IPS DF 6.9 (cell line): ENCODE measurements at regions not wholly inside any gene's neighbourhood (a gene's known extent, or its start where the extent isn't known, plus 50 kb on each side); places are given as distances from the start of the nearest gene placed in this dataset.
A peak's percentile ranks its signal among the peaks of the same experiment; 100 is the strongest.

Experiments used
- DNase-seq: peaks from one replicate; pipeline ENCODE4 v3.0.0-alpha.2; 2013; ENCODE audit warnings: low read depth, low spot score
- H3K27ac ChIP-seq: one replicate; pipeline ENCODE4 v1.5.1; 2013; ENCODE audit warnings: low read length, control low read depth
- H3K27me3 ChIP-seq: 2 replicates; pipeline ENCODE4 v1.6.1; 2013; ENCODE audit warnings: mild to moderate bottlenecking, low read length; ENCODE audit not compliant: control insufficient read depth, insufficient read depth
- H3K36me3 ChIP-seq: 2 replicates; pipeline ENCODE4 v1.6.1; 2013; ENCODE audit warnings: low read length; ENCODE audit not compliant: control insufficient read depth, insufficient read depth
- H3K4me1 ChIP-seq: 2 replicates; pipeline ENCODE4 v1.6.1; 2013; ENCODE audit warnings: low read length; ENCODE audit not compliant: control insufficient read depth, insufficient read depth
- H3K4me3 ChIP-seq: 2 replicates; pipeline ENCODE4 v1.5.1; 2013; ENCODE audit warnings: mild to moderate bottlenecking, low read length
- H3K9me3 ChIP-seq: 2 replicates; pipeline ENCODE4 v1.6.1; 2013; ENCODE audit warnings: low read length, inconsistent platforms; ENCODE audit not compliant: control insufficient read depth, insufficient read depth
- WGBS: extraction: QIAGEN DNeasy Blood & Tissue Kit; methylation state at CpG from one replicate; pipeline ENCODE4 v1.1.7; 2013; ENCODE audit warnings: mixed read lengths, missing lambda C conversion rate; ENCODE audit not compliant: insufficient read length, insufficient coverage; 5-methylcytosine and 5-hydroxymethylcytosine counted together

DNA sequence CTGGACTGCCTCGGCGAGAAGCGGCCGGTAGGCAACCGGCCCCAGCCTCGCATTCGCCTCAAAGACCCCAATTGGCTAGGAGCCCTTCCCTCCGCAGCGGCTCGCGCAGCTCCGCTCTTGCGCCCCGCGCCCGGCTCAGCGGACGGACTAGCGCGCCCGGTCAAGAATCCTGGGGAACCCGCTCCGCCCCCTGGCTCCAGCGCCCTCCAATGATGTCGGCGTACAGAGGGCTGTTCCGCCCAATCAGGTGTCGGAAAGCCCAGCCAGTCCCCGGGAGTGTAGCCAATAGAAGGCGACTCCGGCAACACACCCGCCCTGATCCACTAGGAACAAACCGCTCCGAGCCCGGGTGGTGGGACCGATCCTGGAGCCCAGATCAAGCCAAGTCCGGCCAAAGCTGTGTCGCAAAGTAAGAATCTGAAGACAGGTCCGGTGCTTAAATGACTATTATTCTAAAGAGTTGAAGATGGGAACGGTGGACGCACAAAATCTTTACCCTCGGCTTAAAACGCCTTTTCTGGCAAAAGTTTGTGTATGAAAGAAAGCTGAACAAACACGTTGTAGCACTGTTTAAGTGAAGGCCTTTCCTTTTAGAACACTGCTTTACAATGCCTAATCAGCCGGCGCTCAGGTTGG lies 132.2 kb downstream of the OGFRL1 start:
- H3K4me1 ChIP-seq, result no peaks in the 10 kb centered on the region
- no peaks in the 10 kb centered on the region for H3K27me3 ChIP-seq
- peak; percentile 81 for DNase-seq
- no peaks in the 10 kb centered on the region for H3K9me3 ChIP-seq
- H3K27ac ChIP-seq, result no peak overlapping the region
- H3K4me3 ChIP-seq, result peak overlapping the region; percentile 77
- H3K36me3 ChIP-seq, result no peaks in the 10 kb centered on the region
- WGBS, result no CpG with 5 or more reads among the region's 46 CpGs

DNA sequence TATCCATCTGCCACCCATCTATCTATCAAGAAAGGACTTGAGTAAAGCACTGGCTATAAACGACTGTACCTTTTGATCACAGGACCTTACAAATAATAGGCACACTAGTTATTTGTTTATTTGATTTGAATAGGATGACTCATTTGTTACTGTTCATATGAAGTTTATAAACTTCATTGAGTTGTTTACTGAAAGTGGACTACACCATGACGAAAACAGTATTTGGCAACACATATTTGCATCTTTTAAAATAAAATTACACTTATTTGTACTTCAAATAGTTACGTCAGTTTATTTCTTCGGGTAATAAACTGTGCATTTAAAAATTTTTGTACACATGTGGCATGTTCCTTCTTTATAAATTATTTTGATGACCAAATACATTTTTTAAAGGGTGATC lies 133.0 kb downstream of the OGFRL1 start:
- H3K36me3 ChIP-seq, result no peaks in the 10 kb centered on the region
- H3K27me3 ChIP-seq, result no peaks in the 10 kb centered on the region
- no peaks in the 10 kb centered on the region for H3K4me1 ChIP-seq
- H3K4me3 ChIP-seq, result no peak overlapping the region
- no peaks in the 10 kb centered on the region for H3K9me3 ChIP-seq
- H3K27ac ChIP-seq, result no peak overlapping the region
- no peak for DNase-seq
- no CpG with 5 or more reads among the region's 4 CpGs for WGBS

GRCh38 chr6:71430018-71430417 lies 141.4 kb downstream of the OGFRL1 start:
- no CpG with 5 or more reads among the region's 3 CpGs for WGBS
- DNase-seq, result no peak
- no peak overlapping the region for H3K27ac ChIP-seq
- H3K4me3 ChIP-seq, result no peak overlapping the region
- no peaks in the 10 kb centered on the region for H3K4me1 ChIP-seq
- no peaks in the 10 kb centered on the region for H3K36me3 ChIP-seq
- H3K9me3 ChIP-seq, result no peaks in the 10 kb centered on the region
- no peaks in the 10 kb centered on the region for H3K27me3 ChIP-seq

- H3K27me3 ChIP-seq, result no peaks in the 10 kb centered on the region
- no peak overlapping the region for H3K4me3 ChIP-seq
- no peaks in the 10 kb centered on the region for H3K4me1 ChIP-seq
- no peaks in the 10 kb centered on the region for H3K36me3 ChIP-seq
- no peak overlapping the region for H3K27ac ChIP-seq
- no peaks in the 10 kb centered on the region for H3K9me3 ChIP-seq
- DNase-seq, result no peak
These were observed 144.8 kb downstream of the OGFRL1 start for GRCh38 chr6:71433441-71433840.

- Histone ChIP-seq H3K36me3 (no peaks in the 10 kb centered on the region), H3K27me3 (no peaks in the 10 kb centered on the region), H3K27ac (no peak overlapping the region), H3K4me1 (no peaks in the 10 kb centered on the region), H3K9me3 (no peaks in the 10 kb centered on the region), H3K4me3 (no peak overlapping the region)
- no peak for DNase-seq
- no CpG with 5 or more reads among the region's 4 CpGs for WGBS
These were observed 155.6 kb downstream of the OGFRL1 start for GRCh38 chr6:71444222-71444621.

- Histone ChIP-seq H3K36me3 (no peaks in the 10 kb centered on the region), H3K9me3 (no peaks in the 10 kb centered on the region), H3K27me3 (no peaks in the 10 kb centered on the region), H3K4me1 (no peaks in the 10 kb centered on the region), H3K27ac (no peak overlapping the region), H3K4me3 (no peak overlapping the region)
- DNase-seq, result no peak
- WGBS, result no CpG with 5 or more reads among the region's 2 CpGs
These were observed 157.4 kb downstream of the OGFRL1 start for GRCh38 chr6:71446057-71446456.

- DNase-seq, result no peak
- no peaks in the 10 kb centered on the region for H3K27me3 ChIP-seq
- no peaks in the 10 kb centered on the region for H3K36me3 ChIP-seq
- H3K27ac ChIP-seq, result no peak overlapping the region
- H3K4me1 ChIP-seq, result no peaks in the 10 kb centered on the region
- no peak overlapping the region for H3K4me3 ChIP-seq
- no peaks in the 10 kb centered on the region for H3K9me3 ChIP-seq
- WGBS, result no CpG with 5 or more reads among the region's 4 CpGs
These were observed 157.9 kb downstream of the OGFRL1 start for GRCh38 chr6:71446470-71446869.

DNA sequence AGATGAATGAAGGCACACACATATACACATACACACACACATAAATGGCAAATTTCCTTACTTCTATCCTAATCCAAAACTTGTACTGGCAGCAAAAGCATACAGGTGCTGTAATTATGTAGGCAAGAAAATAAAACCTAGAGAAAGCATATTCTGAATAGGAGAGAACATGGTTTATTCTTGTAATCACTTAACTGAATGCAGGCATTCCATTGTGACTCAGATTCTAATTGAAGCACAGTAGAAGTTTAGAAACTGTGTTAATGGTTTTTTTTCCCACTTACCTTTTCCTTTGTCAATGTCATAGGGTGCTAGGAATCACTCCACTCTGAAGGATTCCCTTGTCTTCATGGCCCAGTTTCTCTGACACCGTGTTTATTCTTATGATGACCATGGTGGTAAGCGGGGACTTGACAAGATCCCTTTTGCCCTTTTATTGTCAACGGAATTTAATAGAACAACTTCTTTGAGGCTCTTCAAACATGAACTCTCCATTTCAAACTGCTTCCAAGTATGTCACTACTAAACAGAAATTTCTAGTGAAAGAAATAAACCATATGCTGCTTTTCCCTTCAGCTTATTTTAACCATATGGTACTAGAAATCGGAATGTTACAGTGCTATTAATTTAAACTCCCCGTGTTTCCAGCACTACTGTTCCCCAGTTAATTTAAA lies 164.2 kb downstream of the OGFRL1 start:
- no peaks in the 10 kb centered on the region for H3K4me1 ChIP-seq
- no peaks in the 10 kb centered on the region for H3K9me3 ChIP-seq
- H3K27ac ChIP-seq, result no peak overlapping the region
- H3K27me3 ChIP-seq, result no peaks in the 10 kb centered on the region
- no peak overlapping the region for H3K4me3 ChIP-seq
- no peaks in the 10 kb centered on the region for H3K36me3 ChIP-seq
- WGBS, result no CpG with 5 or more reads among the region's 5 CpGs
- no peak for DNase-seq

DNA sequence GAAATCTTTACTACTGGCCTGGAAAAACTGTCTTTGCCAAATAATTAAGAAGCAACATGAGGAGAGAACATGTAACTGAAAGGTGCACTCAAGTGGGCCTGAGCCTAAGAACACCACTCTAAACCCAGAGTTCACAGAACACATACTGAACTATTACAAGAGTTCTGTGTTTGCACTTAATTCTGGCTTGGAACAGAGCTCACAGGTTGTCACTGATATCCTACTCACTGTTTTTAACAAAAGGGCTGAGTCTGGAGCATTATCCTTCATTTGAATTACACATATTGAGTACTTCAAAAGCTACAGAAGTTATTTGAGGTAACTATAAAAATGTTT lies 164.7 kb downstream of the OGFRL1 start:
- H3K27me3 ChIP-seq, result no peaks in the 10 kb centered on the region

DNA sequence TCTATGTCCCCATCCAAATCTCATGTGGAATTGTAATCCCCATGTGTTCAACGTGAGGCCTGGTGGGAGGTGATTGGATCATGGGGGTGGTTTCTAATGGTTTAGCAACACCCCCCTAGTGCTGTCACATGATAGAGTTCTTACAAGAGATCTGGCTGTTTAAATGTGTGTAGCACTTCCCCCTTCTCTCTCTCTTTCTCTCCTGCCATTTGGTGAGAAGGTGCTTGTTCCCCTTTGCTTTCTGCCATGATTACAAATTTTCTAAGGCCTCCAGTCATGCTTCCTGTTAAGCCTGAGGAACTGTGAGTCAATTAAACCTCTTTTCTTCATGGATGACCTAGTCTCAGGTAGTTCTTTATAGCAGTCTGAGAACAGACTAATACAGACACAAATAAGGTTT lies 165.4 kb downstream of the OGFRL1 start:
- no CpG with 5 or more reads among the region's 1 CpG for WGBS
- Histone ChIP-seq H3K27me3 (no peaks in the 10 kb centered on the region), H3K36me3 (no peaks in the 10 kb centered on the region), H3K27ac (no peak overlapping the region), H3K9me3 (no peaks in the 10 kb centered on the region), H3K4me3 (no peak overlapping the region), H3K4me1 (no peaks in the 10 kb centered on the region)
- DNase-seq, result no peak

More for the DNA sequence above, 164.7 kb downstream of the OGFRL1 start:
- no peaks in the 10 kb centered on the region for H3K9me3 ChIP-seq
- no peak for DNase-seq
- H3K4me1 ChIP-seq, result no peaks in the 10 kb centered on the region
- H3K27ac ChIP-seq, result no peak overlapping the region
- H3K4me3 ChIP-seq, result no peak overlapping the region
- no peaks in the 10 kb centered on the region for H3K36me3 ChIP-seq

- DNase-seq, result no peak
- WGBS, result no CpG with 5 or more reads among the region's 1 CpG
- Histone ChIP-seq H3K27me3 (no peaks in the 10 kb centered on the region), H3K36me3 (no peaks in the 10 kb centered on the region), H3K9me3 (no peaks in the 10 kb centered on the region), H3K4me3 (no peak overlapping the region), H3K27ac (no peak overlapping the region), H3K4me1 (no peaks in the 10 kb centered on the region)
These were observed 169.3 kb downstream of the OGFRL1 start for GRCh38 chr6:71457929-71458328.
